ENCODE measurements at regions not wholly inside any gene's neighbourhood (a gene's known extent, or its start where the extent isn't known, plus 50 kb on each side); places are given as distances from the start of the nearest gene placed in this dataset.

DNA sequence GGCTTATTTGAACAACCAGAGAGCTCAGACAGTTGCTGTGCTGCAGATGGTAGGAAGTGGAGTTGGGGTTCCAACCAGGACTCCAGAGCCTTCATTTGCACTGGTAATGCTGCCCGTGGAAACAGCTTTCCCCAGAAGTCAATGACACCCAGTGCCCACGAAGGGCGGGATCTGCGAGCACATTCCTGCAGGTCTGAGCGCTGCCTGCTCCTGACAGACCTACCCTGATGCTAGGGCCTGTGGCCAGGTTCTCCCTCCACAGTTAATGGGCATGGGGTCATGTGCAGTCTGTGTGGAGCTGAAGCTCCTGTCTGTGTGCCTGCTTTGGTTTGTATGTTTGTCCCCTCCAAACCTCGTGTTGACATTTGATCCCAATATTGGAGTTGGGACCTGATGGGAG lies 299.0 kb upstream of the HS6ST1 start:
- TF ChIP-seq, protein P1, sequence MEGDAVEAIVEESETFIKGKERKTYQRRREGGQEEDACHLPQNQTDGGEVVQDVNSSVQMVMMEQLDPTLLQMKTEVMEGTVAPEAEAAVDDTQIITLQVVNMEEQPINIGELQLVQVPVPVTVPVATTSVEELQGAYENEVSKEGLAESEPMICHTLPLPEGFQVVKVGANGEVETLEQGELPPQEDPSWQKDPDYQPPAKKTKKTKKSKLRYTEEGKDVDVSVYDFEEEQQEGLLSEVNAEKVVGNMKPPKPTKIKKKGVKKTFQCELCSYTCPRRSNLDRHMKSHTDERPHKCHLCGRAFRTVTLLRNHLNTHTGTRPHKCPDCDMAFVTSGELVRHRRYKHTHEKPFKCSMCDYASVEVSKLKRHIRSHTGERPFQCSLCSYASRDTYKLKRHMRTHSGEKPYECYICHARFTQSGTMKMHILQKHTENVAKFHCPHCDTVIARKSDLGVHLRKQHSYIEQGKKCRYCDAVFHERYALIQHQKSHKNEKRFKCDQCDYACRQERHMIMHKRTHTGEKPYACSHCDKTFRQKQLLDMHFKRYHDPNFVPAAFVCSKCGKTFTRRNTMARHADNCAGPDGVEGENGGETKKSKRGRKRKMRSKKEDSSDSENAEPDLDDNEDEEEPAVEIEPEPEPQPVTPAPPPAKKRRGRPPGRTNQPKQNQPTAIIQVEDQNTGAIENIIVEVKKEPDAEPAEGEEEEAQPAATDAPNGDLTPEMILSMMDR (IDR thresholded peaks at IDR 0.05; ENCODE audit: insufficient read depth, low read length, poor library complexity, severe bottlenecking): no peak
- TF ChIP-seq EZH2phosphoT487 (conservative IDR thresholded peaks at IDR 0.05; ENCODE audit: low read length): no peak
